Lower leg skin (tissue), 3 donors: ENCODE measurements at regions not wholly inside any gene's neighbourhood (a gene's known extent, or its start where the extent isn't known, plus 50 kb on each side); places are given as distances from the start of the nearest gene placed in this dataset.

Experiments
- POLR2A ChIP-seq, 2 donors: fragments of 450-650 bp; IDR thresholded peaks; one replicate each; pipeline ENCODE4 v1.6.1; 2016 to 2017; ENCODE audit warnings: antibody characterized with exemption in 2 of 2, mild to moderate bottlenecking in 1 of 2, moderate library complexity in 1 of 2
- TF ChIP-seq, protein P1 (sequence below), 3 donors: fragments of 450-650 bp; IDR thresholded peaks; one replicate each; pipeline ENCODE4 v1.5.1; 2016; ENCODE audit warnings: antibody characterized with exemption in 3 of 3, mild to moderate bottlenecking in 3 of 3, moderate library complexity in 2 of 3

DNA sequence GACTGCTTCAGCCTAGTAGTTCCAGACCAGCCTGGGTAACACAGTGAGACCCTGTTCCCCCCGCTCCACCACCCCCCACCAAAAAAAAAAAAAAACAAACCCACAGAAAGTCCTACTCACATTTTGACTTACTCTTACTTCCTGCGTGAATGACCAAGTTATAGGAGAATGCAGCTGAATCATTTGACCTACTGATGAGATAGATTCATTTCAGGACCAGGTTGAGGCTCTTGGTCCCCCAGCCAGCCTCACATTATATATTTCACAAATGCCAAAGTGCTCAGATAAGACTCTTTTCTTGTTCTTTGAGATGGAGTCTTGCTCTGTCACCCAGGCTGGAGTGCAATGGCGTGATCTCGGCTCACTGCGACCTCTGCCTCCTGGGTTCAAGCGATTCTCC, 70.2 kb downstream of the KLF5 start:
- TF ChIP-seq POLR2A (IDR thresholded peaks at IDR 0.05) = no peak
- TF ChIP-seq, protein P1, sequence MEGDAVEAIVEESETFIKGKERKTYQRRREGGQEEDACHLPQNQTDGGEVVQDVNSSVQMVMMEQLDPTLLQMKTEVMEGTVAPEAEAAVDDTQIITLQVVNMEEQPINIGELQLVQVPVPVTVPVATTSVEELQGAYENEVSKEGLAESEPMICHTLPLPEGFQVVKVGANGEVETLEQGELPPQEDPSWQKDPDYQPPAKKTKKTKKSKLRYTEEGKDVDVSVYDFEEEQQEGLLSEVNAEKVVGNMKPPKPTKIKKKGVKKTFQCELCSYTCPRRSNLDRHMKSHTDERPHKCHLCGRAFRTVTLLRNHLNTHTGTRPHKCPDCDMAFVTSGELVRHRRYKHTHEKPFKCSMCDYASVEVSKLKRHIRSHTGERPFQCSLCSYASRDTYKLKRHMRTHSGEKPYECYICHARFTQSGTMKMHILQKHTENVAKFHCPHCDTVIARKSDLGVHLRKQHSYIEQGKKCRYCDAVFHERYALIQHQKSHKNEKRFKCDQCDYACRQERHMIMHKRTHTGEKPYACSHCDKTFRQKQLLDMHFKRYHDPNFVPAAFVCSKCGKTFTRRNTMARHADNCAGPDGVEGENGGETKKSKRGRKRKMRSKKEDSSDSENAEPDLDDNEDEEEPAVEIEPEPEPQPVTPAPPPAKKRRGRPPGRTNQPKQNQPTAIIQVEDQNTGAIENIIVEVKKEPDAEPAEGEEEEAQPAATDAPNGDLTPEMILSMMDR (IDR thresholded peaks at IDR 0.05) = no peak
